PC-9 (cell line): ENCODE measurements at regions not wholly inside any gene's neighbourhood (a gene's known extent, or its start where the extent isn't known, plus 50 kb on each side); places are given as distances from the start of the nearest gene placed in this dataset.

Experiments used
- BruUV-seq: library from RNA; stranded (reverse); fragments of 400-500 nt; replicated peaks from 2 replicates; lab custom pipeline; 2021; lab: Mats Ljungman, UMichigan
- CTCF ChIA-PET: fragments of 300-600 bp; sonication (Branson Sonifier 250); formaldehyde crosslinking; loops from one replicate; lab custom pipeline; 2022; ENCODE audit warnings: antibody characterized with exemption; lab: Charles Lee
- POLR2A ChIA-PET: fragments of 300-600 bp; sonication (Branson Sonifier 250); formaldehyde crosslinking; loops from one replicate; lab custom pipeline; 2022; ENCODE audit warnings: antibody characterized with exemption; ENCODE audit not compliant: unreplicated experiment; lab: Charles Lee
- DNase-seq, 2 experiments: peaks; one replicate each; pipeline versions ENCODE4 v3.0.0 to v3.0.0-alpha.2; 2015 to 2022; ENCODE audit warnings: mixed read lengths in 1 of 2
- H2AFZ ChIP-seq: fragments of 200-600 bp; sonication (generic); 2 replicates; pipeline ENCODE4 v1.8.1; 2017; ENCODE audit warnings: antibody characterized with exemption
- H3F3A ChIP-seq: fragments of 200-600 bp; sonication (generic); 2 replicates; pipeline ENCODE4 v1.8.1; 2017; ENCODE audit warnings: antibody characterized with exemption, mild to moderate bottlenecking, low read depth; ENCODE audit not compliant: insufficient read depth
- H3K27ac ChIP-seq: fragments of 200-600 bp; sonication (generic); 2 replicates; pipeline ENCODE4 v1.6.1; 2016; ENCODE audit warnings: mixed run types
- H3K27me3 ChIP-seq: fragments of 200-600 bp; sonication (generic); 2 replicates; pipeline ENCODE4 v1.6.1; 2016; ENCODE audit warnings: low read depth, mixed run types; ENCODE audit not compliant: insufficient read depth
- H3K36me3 ChIP-seq: fragments of 200-600 bp; sonication (generic); 2 replicates; pipeline ENCODE4 v1.6.1; 2016; ENCODE audit warnings: low read depth, mixed run types
- H3K4me1 ChIP-seq: fragments of 200-600 bp; sonication (generic); replicated peaks from 2 replicates; pipeline ENCODE4 v1.6.1; 2016; ENCODE audit warnings: mixed run types; ENCODE audit not compliant: insufficient read depth
- H3K4me2 ChIP-seq: fragments of 200-600 bp; sonication (generic); 2 replicates; pipeline ENCODE4 v1.6.1; 2017; ENCODE audit warnings: mixed run types
- H3K4me3 ChIP-seq: fragments of 200-600 bp; sonication (generic); 2 replicates; pipeline ENCODE4 v1.6.1; 2016; ENCODE audit warnings: mixed run types
- H3K79me2 ChIP-seq: fragments of 200-600 bp; sonication (generic); 2 replicates; pipeline ENCODE4 v1.6.1; 2017; ENCODE audit warnings: low read depth, mixed run types
- H3K9me2 ChIP-seq: fragments of 200-600 bp; sonication (generic); 2 replicates; pipeline ENCODE4 v1.8.1; 2017; ENCODE audit warnings: mild to moderate bottlenecking; ENCODE audit not compliant: insufficient read depth
- H3K9me3 ChIP-seq: fragments of 200-600 bp; sonication (generic); 2 replicates; pipeline ENCODE4 v1.8.1; 2016; ENCODE audit warnings: low read depth; ENCODE audit not compliant: insufficient read depth
- H4K20me1 ChIP-seq: fragments of 200-600 bp; sonication (generic); 2 replicates; pipeline ENCODE4 v1.8.1; 2017; ENCODE audit not compliant: insufficient read depth
- CTCF ChIP-seq: fragments of 200-600 bp; sonication (generic); conservative IDR thresholded peaks from 2 replicates; pipeline ENCODE4 v1.6.1; 2017; ENCODE audit warnings: mixed run types, antibody characterized with exemption, mild to moderate bottlenecking, moderate library complexity
- EZH2 ChIP-seq: fragments of 200-600 bp; sonication (generic); IDR thresholded peaks from 2 replicates; pipeline ENCODE4 v1.8.0; 2017; ENCODE audit warnings: antibody characterized with exemption, low read depth
- intact Hi-C: fragments of 100-400 bp; cut with micrococcal nuclease; formaldehyde crosslinking; loops from one replicate; pipeline ENCODE4 v1.10.0; 2022; ENCODE audit not compliant: unreplicated experiment

- H3K36me3 ChIP-seq, result no peaks in the 10 kb centered on the region
- POLR2A ChIA-PET, result no interaction called here
- no peaks in the 10 kb centered on the region for H3K9me2 ChIP-seq
- H3K9me3 ChIP-seq, result no peaks in the 10 kb centered on the region
- H3K27ac ChIP-seq, result no peak overlapping the region
- no peak overlapping the region for H3K4me2 ChIP-seq
- H2AFZ ChIP-seq, result no peak overlapping the region
- H3K27me3 ChIP-seq, result no peaks in the 10 kb centered on the region
- no TSS peak for BruUV-seq
- no peak overlapping the region for H3K4me3 ChIP-seq
- no peaks in the 10 kb centered on the region for H4K20me1 ChIP-seq
- H3F3A ChIP-seq, result no peaks in the 10 kb centered on the region
- DNase-seq, result no peak
- intact Hi-C loops, result no loop called here
- CTCF ChIA-PET, result no interaction called here
- TF ChIP-seq CTCF, result no peak
- no peak for TF ChIP-seq EZH2
- H3K79me2 ChIP-seq, result no peaks in the 10 kb centered on the region
- no peaks in the 10 kb centered on the region for H3K4me1 ChIP-seq
These were observed 850.3 kb downstream of the DSC3 start for GRCh38 chr18:30192216-30192615.

DNA sequence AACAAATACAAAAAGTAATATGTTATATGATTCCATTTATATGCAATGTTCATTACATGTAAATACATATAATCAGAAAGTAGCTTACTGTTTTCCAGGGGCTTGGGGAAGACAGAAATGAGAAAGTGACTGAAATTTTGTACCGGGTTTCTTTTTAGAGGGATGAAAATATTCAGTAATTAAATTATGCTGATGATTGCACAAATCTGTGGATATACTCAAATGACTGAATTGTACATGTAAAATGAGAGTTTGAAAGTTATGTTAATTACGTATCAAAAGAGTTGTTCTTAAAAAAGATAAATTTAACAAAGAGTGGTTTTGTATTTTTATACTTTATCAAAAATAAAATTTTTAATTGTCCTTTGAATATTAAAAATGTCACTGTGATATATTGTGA, 856.3 kb downstream of the DSC3 start:
- Histone ChIP-seq H3K9me3 (no peaks in the 10 kb centered on the region), H3K27ac (no peak overlapping the region), H3K36me3 (no peaks in the 10 kb centered on the region), H3K9me2 (no peaks in the 10 kb centered on the region), H3F3A (no peaks in the 10 kb centered on the region), H3K27me3 (no peaks in the 10 kb centered on the region), H3K79me2 (no peaks in the 10 kb centered on the region), H3K4me1 (no peaks in the 10 kb centered on the region), H3K4me3 (no peak overlapping the region), H3K4me2 (no peak overlapping the region), H2AFZ (no peak overlapping the region), H4K20me1 (no peaks in the 10 kb centered on the region)
- TF ChIP-seq EZH2 (no peak), CTCF (no peak)
- CTCF ChIA-PET, result no interaction called here
- BruUV-seq, result no TSS peak
- no peak for DNase-seq
- intact Hi-C loops, result no loop called here
- POLR2A ChIA-PET, result no interaction called here

DNA sequence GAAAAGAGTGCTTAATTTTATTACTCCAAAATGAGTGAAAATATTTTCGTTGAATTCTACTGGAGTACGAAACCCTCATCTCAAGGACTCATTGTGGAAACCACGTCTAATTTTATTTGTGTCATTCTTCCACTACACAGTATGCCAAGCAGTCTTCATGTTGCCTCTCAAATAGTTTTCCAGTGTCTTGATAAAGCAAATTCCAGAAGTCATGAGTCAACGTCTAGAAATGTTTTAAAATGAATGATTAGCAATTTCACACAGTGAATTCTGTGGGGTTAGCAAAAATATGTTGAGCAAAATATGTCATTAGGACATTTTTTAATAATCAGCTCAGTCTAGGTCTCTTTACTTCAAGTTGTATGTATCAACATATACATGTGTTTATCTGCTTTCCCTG, 865.5 kb downstream of the DSC3 start:
- no TSS peak for BruUV-seq
- Histone ChIP-seq H3K4me3 (no peak overlapping the region), H4K20me1 (no peaks in the 10 kb centered on the region), H2AFZ (no peak overlapping the region), H3K27ac (no peak overlapping the region), H3K36me3 (no peaks in the 10 kb centered on the region), H3K27me3 (no peaks in the 10 kb centered on the region), H3K4me2 (no peak overlapping the region), H3K9me2 (no peaks in the 10 kb centered on the region), H3F3A (no peaks in the 10 kb centered on the region), H3K4me1 (no peaks in the 10 kb centered on the region), H3K79me2 (no peaks in the 10 kb centered on the region), H3K9me3 (no peaks in the 10 kb centered on the region)
- TF ChIP-seq CTCF (no peak), EZH2 (no peak)
- intact Hi-C loops, result no loop called here
- POLR2A ChIA-PET, result no interaction called here
- CTCF ChIA-PET, result no interaction called here
- DNase-seq, result no peak
